DMS 273 (cell line): ENCODE measurements at regions not wholly inside any gene's neighbourhood (a gene's known extent, or its start where the extent isn't known, plus 50 kb on each side); places are given as distances from the start of the nearest gene placed in this dataset.

Source experiments
- DNase-seq: peaks from one replicate; lab custom pipeline; 2025; ENCODE audit not compliant: unreplicated experiment; lab: John Stamatoyannopoulos, UW

DNA sequence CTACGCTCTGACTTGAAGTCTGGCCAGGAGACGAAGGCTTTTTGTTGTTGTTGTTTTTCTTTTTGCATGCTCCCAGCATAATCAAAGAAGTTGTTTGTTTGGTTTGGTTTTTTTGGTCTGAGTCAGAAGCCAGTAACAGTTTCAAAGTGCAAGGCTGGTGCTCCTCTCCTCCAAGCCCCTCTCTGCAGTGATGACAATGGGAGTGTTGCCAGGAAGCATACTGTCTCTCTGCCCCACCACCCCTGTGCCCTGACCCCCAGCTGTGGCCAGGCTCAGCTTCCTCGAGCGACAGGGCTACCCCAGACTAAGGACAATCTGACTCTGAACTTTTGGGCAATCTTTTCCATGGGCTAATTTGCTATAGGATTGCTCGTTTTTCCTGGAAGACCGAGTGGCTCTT, 173.8 kb upstream of the PITX1 start:
- DNase-seq: no peak

DNA sequence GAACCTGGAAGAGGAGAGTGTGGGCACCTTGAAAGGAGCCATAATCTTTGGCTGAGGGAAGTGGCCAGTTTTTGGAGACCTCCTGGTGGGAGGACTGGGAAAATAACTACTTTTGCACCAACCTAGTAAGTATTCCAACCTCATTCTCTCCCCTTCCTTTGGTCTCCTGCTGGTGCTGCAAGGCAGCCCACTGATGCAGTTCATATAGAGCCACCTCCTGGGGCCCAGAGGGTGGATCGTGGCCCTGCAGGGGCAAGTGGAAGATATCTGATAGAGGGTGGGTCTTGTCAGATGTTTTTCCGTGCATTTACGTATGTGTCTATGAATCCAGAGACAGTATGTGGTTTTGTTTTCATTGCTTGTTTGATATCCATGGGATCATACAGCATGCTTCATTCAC, 172.8 kb upstream of the PITX1 start:
- no peak for DNase-seq

DNA sequence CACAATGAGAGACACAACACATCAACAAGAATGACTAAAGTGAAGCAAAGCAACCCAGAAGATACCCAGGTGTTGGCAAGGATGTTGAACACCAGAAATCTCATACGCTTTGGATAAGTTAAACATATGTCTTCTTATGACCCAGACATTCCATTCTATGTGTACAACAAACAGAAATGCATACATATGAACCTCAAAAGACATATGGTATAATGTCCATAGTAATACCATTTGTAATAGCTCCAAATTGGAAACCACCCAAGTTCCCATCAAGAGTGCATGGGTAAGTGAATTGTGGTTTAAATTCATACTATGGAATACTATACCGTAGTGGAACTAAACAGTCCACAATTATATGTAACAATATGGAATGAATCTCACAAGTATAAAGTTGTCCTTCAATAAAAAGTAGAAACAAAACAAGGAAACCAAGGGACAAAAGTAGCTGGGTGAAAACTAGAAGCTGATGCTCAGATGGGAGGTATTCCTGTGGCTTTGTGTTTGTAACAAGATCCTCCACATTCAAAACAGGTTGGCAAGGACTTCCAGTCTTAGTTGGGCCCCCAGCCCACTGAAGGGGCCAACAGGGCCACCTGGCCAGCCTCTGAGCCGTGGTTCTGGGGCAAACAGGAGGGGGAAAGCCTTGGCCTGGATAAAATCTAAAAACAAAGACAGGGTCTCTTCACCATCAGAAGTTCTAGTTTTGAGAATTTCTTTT, 171.8 kb upstream of the PITX1 start:
- DNase-seq: peak; percentile 90

DNA sequence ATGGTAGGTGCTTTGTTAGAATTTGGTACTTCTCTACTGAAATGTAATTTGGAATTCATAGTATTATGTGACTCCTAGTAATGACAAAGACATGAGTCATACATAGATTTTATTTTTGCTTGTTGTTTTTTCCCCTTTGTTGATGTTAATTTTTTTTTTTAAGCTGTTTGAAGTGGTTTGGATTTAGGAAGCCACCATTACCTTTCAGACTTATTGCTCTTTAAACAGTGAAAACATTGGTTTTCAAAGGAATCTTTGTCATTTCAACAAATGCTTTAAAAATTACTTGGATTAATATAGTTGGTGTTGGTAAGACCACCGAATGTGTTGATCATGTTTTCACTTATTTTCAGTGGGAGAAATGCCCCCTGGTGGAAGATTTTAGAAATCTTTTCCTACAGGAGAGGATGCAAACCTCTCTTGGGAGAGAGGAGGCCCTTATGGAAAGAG, 170.1 kb upstream of the PITX1 start:
- peak; percentile 66 for DNase-seq

DNA sequence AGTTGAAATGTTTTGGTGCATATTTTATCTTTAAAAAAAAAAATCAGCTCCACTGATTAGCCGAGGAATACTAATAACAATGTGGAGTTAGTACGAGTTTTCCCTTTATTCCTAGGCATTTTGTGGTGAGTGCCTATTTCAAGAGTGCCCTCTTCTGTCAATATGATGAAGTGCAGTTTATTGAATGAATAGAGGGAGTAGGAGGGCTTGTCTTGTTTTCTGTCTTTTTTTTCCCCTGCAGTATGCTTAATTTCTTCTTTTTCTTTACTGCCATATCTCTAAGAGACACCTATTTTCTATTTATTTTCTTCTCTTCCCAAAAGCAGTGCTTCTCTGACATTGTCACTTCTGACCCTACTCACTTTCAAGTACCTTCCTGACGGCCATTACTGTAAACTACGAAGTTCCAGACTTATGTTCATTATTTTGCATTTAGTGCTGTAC, 169.6 kb upstream of the PITX1 start:
- DNase-seq: peak; percentile 65

DNA sequence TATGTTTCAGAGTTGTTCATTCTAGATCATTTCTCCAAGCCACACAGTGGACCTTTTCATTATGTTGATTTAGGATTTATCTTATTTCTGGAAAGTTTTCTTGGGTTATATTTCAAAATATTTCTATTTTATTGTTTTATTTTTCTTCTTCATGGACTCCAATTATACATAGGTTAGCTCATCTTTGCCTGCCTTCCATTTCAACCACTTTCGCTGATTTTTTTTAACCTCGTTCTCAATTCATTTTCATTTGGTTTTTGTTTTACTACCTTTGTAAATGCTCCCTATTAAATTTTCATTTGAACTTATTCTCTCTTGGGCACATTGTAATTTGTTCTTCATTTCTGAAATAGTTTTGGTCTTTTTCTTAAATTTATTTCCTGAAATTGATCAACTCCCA, 169.0 kb upstream of the PITX1 start:
- DNase-seq: no peak

DNA sequence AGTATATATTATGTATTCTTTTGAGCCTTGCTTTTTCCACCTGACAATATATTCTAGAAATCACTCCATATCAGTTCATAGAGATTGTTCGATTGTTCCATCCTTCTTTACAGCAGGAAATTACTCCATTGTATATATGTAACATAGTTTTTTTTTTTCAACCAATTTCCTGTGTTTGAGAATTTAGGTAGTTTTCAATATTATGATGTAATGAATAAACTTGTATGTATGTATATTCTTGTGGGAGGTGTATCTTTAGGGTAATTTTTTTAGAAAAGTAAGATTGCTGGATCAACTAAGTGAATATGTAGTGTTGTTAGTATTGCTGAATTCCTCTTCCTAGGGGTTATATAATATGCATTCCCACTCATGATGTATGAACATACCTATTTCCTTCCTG, 165.9 kb upstream of the PITX1 start:
- no peak for DNase-seq

DNA sequence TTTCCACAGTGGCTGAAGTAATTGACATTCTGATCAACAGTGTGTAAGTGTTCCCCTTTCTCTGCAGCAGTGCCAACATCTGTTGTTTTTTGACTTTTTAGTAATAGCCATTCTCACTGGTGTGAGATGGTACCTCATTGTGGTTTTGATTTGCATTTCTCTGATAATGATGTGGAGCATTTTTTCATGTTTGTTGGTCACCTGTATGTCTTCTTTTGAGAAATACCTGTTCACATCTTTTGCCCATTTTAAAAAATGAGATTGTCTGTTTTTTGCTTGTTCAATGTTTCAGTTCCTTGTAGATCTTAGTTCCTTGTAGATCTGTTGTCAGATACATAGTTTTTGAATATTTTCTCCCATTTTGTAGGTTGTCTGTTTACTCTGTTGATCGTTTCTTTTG, 162.5 kb upstream of the PITX1 start:
- no peak for DNase-seq

DNA sequence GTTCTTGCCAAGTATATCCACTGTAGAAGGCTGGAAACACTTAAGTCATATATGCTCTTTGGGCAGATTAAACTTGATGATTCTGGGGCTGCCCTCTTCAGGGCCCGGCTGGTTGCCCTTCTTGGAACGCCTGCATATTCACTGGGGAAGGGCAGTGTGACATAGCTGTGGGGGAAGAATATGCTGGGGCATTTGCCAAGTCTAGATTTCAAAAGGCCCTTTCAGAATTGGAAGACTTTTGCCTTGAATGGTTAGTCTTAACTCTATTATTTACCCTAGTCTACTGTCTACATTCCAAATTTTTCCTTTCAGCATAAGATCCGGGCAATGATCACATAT, 161.2 kb upstream of the PITX1 start:
- DNase-seq: no peak

DNA sequence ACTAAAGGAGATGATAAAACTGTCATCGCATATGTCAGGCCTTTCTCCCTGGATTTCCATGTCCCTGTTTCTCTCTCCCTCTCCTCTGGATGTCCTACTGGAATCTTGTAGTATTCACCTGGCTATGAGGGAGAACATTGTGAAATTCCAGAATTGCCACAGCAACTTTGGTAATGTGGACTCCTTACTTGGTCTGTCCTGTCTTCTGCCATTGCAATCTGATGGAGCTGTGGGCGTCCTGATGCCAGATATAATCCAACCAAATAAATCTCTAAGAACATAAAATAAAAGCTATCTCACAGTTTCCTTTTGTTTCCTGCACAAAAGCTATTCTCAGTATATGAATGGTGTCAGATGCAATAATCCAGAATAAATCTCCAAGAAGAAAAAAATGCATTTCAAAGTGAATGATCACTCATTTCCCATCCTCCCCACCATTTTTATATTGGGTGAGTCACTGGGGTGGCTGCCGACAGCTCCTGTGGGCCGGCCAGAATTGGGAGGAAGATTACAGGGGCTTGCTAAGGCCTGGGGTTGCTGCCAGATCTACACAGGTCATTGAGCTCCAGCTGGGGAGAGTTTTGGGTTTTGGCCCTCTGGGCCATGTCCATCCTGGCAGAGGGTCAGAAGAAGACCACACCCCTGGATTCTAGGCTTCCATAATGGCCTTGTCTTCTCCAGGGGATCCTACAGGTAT, 160.7 kb upstream of the PITX1 start:
- DNase-seq: no peak

DNA sequence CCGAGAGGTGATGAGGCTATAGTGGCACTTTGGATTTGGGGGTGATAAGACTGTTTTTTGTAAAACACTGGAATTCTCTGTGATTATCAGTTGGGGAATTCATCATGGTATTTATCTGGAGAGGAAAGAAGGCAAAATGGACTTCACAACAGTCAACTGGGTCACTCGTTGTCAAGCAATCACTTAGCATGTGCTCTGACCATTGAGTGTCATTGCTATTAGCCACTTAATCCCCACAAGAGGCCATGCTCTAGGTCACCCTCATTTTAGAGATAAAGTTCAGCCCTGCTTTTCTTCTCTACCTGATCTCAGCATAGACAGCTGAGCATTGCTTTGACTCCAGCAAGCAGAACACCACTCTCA, 160.1 kb upstream of the PITX1 start:
- DNase-seq: no peak

DNA sequence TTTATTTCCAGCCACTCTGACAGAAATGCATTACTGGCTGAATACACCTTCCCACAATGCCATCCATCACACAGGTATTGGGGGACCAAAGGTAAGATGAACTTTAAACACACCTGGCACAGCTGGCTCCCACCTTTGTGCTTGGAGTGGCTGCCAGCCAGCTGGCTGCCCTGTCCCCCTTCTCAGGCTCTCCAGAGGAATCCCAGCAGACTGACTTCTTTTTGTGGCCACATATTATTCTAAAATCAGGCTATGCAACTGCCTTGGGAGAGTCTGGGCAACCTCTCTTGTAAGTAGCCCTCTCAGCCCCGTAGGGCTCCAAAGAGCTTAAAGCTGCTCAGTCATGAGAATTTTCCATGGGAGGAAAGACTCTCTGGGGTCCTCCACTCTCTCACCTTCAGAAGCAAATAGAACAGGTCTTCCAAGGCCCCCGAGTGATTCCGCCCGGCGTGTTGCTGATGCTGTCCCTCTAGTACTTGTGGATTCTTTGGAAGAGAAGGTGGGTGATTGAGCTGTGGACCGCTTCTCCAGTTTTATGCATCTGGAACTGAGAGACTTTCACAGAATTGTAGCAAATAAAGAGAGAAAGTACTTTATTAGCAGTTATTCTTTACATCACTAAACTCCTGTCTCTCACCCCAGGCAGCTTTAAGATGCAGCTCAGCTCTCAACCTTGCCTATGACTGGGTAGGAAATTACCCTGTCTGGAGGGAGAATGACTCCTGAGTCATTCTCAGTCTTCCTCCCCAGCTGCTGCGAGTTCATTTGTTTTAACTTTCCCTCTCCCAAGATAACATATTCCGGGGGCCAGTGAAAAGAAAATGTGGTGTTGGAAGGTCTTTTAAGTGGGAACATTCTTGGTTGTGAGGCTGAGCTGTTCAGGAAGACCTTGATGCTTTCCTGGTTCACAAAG, 159.4 kb upstream of the PITX1 start:
- DNase-seq: no peak

DNA sequence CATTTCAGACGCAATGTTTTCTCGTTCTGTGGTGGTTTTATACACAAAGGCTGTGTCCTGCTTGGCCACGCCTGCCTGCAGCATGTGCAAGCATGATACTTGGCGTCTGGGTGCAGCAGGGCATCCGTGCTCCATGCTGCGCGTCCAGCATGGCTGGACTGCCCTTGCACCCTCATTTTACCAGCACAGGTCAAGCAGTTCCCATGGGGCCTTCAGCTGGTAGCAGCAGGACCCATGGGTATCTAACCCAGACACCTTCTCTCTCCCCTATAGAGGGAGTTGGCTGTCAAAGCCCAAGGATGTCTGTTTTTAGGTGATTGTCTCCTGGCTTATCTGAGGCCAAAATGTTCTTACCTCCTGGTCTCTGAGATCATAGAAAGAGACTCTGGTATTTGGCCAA, 158.3 kb upstream of the PITX1 start:
- no peak for DNase-seq

DNA sequence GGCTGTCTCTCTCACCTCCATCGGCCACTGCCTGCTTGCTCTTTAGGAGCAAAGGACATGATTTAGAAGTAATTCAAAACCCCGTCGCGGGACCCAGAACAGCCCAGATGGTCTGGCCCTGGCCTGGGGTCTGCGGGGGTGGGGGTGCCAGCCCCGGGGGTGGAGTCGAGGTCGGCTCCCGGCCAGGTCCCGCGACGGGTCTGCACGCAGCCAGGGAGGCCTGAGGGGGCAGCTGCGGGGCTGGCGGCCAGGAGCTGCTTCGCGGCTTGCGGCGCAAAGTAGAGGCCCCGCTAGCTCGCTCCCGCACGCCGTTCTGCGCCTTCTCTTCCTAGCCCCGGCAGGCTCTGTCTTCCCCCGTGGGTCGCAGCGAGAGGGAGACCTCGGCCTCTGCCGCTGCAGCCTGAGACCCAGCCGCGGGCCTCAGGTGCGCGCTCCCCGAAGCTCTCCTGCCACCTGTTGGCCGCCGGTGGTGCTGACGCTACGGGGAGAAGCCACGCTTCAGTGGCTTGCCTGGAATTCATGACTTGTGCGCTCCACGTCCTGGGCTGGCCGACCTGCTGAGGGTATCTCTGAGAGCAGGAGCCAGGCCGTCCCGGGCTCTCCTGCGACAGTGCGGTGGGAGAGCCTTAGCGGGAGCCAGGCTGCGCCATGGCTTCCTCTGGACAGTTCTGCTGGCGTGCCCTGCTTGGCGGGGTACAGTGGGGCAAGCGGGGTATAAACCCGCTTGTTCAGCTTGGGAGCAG, 157.2 kb upstream of the PITX1 start:
- peak; percentile 95 for DNase-seq

DNA sequence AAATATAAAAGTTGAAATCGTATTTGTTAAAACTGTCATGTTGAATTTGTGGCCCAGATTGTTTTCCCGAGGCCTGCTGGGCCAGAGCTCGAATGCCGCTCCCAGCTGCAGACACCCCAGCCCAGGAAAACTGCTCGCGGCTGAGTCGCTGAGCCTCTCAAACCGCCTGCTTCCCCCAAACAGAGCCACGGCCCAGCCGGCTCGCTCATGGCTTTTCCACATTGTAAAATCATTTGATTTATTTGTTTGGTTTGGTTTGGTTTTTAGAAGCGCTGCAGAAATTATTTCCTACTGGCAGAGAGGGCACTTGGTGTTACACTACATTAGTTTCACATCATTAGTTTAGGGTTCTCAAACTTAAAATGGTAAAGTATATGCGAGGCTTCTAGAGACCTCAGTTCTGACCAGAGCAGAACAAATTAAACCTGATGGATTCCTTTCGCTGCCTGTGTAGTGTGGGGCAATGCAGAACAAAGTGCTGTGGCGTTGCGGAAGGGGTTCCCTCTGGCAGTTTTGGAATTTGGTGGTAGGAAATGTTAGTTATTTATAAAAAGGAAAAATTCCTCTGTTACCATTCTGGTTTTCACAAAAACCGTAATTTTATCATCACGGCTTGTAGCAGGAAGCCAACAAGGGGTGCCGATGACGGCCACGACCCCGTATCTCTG, 156.5 kb upstream of the PITX1 start:
- no peak for DNase-seq

DNA sequence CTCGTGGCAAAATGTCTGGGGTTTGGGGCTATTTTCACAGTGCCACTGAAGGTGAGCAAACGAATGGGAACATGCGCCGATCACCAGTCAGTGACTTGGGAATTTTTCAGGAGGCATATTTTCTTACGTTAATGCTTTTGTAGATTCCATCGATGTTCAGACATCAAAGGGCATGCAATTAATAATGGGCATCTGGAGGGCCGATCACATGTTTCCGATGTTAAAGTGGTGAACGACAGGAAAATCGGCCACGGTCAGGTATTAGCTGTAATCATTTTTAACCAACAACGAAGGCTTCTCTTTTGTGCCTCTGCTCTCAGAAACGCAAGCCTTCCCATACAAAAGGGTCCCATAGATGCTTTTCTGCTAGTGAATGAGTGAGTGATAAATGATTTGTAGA, 155.0 kb upstream of the PITX1 start:
- no peak for DNase-seq

DNA sequence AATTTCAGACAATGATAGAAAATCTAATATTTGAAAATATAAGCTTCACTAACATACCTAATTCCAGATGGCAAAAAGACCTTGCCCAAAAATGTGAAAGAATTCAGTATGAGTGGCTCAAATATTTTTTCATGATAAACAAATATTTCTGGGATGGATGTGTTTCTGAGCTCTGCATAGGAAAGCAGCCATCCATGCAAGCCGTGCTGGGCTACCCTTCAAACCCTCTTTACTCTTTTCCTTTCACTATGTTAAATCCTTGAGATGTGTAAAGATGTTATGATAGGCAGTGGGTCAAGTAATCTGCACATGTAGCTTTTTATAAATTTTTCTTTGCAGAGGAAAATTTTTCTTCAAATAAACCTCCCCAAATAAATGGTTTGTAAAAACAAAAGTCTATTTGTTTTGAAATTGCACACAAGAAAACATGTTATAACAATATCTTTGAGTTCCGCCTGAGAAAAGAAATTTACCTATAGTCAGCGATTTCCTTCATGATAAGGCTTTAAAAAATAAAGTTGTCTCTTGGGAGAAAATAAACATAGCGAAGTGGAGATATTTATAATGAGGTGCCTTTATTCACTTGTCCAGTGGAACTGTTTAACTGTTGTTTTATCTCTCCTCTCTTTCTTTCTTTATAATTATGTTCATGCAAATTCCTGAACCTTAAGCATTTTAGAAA, 154.3 kb upstream of the PITX1 start:
- DNase-seq: no peak

DNA sequence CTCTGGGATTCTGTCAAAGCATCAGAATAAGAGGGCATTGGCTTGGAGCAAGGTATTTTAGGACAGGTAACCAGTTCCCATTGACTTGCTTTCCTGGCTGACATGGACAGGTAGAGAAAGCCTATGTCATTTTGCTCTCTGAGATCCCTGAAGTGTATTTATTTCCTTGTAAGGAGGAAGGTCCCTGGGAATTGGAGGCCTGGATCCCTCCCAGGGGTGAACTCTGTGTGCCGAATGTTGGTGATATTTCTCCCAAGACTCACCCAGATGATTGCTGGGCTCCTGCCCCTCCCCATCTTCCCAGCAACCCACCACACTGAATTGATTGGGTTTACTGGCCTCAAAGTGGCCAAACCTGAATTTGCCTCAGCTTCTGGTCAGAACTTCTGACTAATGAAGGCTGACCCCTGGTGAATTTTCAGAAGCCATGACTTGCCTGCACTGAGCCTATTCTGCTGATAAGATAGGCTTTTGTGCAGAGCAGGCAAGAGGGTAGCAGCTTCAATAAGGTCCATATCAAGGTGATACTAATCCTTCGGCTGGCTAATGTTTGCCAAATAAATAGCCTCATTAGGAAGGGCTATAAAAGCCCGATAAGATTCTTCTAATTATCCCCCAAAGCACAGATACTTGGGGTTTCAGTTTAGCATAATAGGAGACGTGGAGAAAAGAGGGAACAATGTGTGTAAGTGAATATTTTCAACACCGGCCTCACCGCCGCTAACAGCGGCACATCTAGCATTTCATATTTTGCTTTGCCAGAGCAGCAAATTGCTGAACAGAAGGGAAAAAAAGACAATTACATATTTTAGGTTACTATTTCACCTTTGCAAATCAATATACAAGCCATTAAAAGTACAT, 152.9 kb upstream of the PITX1 start:
- no peak for DNase-seq

DNA sequence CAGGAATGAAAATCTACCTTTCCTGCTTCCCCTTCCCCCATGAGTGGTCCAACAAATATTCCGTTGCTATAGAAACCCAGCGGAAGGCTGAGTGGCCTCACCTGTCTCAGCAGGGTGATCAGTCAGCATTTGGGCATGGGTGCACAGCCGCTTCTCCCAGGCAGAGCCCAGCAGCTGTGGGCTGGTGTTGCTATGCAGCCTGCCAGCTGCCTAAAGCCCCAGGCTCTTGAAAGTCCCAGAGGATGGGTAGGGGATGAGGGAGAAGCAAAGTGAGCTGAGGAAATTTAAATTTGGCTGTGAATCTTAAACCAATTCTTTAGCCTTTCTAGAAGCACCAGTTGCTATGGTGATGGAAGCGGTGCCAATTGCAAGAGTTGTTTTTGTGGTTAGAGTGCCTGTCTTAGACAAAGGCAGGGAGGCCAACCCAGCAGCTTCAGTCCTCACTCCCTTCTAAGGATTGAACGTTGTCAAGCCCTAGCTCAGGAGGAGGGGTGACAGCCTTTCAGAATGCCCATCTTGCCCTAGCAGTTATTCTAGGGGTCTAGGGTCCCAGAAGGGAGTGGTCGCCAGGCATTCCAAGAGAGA, 151.5 kb upstream of the PITX1 start:
- peak; percentile 15 for DNase-seq
